Left lung (tissue), 4 donors: ENCODE measurements at regions not wholly inside any gene's neighbourhood (a gene's known extent, or its start where the extent isn't known, plus 50 kb on each side); places are given as distances from the start of the nearest gene placed in this dataset.

Source experiments
- ATAC-seq: fragments of 200-7000 bp; cut with Tn5 transposase; one replicate; pipeline ENCODE4 v1.9.1; 2020; ENCODE audit warnings: moderate library complexity
- DNase-seq, 4 donors: peaks; one replicate each; pipeline ENCODE4 v3.0.0-alpha.2; 2013 to 2020
- H3K27ac ChIP-seq, 2 donors: fragments of 200-600 bp; sonication (generic) in 1 of 2; one replicate each; pipeline versions ENCODE4 v1.5.0 to v1.8.0; 2020 to 2021
- H3K27me3 ChIP-seq, 2 donors: fragments of 200-600 bp; sonication (generic) in 1 of 2; one replicate each; pipeline versions ENCODE4 v1.5.0 to v1.8.0; 2020 to 2021
- H3K36me3 ChIP-seq, 2 donors: fragments of 200-600 bp; sonication (generic) in 1 of 2; one replicate each; pipeline versions ENCODE4 v1.5.0 to v1.8.0; 2020 to 2021
- H3K4me1 ChIP-seq, 2 donors: fragments of 200-600 bp; one replicate each; pipeline ENCODE4 v1.8.0; 2021
- H3K4me3 ChIP-seq, 2 donors: fragments of 200-600 bp; sonication (generic) in 1 of 2; one replicate each; pipeline versions ENCODE4 v1.5.0 to v1.8.0; 2020 to 2021; ENCODE audit warnings: mild to moderate bottlenecking in 1 of 2
- H3K9me3 ChIP-seq, 2 donors: fragments of 200-600 bp; sonication (generic) in 1 of 2; one replicate each; pipeline versions ENCODE4 v1.5.0 to v1.8.0; 2020 to 2021
- intact Hi-C, 2 donors: fragments of 100-400 bp; cut with DNase I; formaldehyde crosslinking; loops; one replicate each; pipeline versions ENCODE4 v1.11.2 to v1.14.2; 2022
- TF ChIP-seq, protein P1 (sequence below), 2 donors: fragments of 200-600 bp; sonication (generic) in 1 of 2; IDR thresholded peaks; one replicate each; pipeline versions ENCODE4 v1.5.0 to v1.8.0; 2021; ENCODE audit warnings: antibody characterized with exemption in 2 of 2
- donor health status: DM: no; HTN: yes; CAD: no.
- donor health status: DM: no; HTN: no; CAD: no.

DNA sequence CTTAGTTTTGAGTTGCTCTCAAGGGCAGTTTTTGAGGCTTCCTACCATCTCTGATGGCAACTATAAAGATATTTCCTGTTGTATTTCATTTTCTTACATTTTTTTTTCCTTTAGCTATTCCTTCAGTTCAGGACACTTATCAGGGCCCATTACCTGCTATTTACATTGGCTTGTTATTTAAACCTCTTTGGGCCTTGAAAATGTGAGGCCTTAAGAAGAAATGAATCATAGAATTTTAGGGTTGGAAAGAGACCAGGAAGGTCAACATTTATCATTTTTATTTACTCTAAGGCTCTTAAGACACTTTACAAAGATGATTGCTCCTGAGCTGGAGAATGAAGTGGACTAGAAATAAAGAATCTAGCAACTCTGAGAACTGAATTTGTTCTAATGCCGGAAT is 335.2 kb downstream of the DTWD2 start:
- no peak overlapping the region for H3K4me3 ChIP-seq
- DNase-seq (no peak), ATAC-seq (peak; percentile 87)
- TF ChIP-seq, protein P1, sequence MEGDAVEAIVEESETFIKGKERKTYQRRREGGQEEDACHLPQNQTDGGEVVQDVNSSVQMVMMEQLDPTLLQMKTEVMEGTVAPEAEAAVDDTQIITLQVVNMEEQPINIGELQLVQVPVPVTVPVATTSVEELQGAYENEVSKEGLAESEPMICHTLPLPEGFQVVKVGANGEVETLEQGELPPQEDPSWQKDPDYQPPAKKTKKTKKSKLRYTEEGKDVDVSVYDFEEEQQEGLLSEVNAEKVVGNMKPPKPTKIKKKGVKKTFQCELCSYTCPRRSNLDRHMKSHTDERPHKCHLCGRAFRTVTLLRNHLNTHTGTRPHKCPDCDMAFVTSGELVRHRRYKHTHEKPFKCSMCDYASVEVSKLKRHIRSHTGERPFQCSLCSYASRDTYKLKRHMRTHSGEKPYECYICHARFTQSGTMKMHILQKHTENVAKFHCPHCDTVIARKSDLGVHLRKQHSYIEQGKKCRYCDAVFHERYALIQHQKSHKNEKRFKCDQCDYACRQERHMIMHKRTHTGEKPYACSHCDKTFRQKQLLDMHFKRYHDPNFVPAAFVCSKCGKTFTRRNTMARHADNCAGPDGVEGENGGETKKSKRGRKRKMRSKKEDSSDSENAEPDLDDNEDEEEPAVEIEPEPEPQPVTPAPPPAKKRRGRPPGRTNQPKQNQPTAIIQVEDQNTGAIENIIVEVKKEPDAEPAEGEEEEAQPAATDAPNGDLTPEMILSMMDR (IDR thresholded peaks at IDR 0.05) = no peak
- H3K9me3 ChIP-seq = peaks cover 0 to 13% of the 10 kb centered on the region in 2 donors
- intact Hi-C loops = no loop called here
- H3K27ac ChIP-seq = no peak overlapping the region
- peaks cover 6 to 7% of the 10 kb centered on the region in 2 donors for H3K4me1 ChIP-seq
- H3K27me3 ChIP-seq = no peaks in the 10 kb centered on the region
- no peaks in the 10 kb centered on the region for H3K36me3 ChIP-seq

DNA sequence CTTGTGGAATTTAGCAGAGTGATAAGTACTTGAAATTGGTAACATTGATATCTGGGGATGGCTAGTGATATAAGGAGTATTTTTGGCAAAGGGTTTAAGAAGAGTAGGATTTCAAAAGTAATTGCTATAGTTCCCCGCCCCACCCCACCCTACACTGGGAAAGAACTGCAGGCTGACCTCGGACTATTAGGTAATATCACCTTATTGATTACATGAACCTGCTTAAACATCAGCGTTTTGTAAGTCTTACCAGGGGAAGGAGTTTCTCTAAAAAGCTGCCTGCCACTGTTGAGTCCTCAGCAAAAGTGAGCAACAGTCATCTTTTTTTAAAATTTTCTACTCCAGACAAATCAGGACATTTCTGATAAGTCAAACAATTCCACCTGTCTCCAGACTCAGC is 337.3 kb downstream of the DTWD2 start:
- ATAC-seq (no peak), DNase-seq (no peak)
- intact Hi-C loops = no loop called here
- Histone ChIP-seq H3K27ac (no peak overlapping the region), H3K27me3 (no peaks in the 10 kb centered on the region), H3K9me3 (no peaks in the 10 kb centered on the region), H3K36me3 (no peaks in the 10 kb centered on the region), H3K4me3 (no peak overlapping the region), H3K4me1 (peaks cover 6 to 7% of the 10 kb centered on the region in 2 donors)
- TF ChIP-seq, protein P1 (IDR thresholded peaks at IDR 0.05) = no peak

DNA sequence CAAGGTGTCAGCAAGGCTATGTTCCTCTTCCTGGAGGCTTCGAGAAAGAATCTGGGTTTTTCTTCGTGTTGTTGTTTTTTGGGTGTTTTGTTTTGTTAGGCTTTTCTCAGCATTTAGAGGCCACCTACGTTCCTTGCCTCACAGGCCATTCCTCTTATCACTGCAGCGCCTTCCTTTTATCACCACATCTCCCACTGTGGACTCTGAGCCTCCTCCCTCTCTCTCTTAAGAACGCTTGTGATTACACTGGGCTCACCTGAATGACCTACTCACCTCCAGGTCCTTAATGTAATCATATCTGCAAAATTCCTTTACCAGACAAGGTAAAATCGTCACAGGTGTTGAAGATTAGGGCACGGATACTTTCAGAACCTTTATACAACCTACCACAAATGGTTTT is 340.8 kb downstream of the DTWD2 start:
- Histone ChIP-seq H3K36me3 (no peaks in the 10 kb centered on the region), H3K27me3 (no peaks in the 10 kb centered on the region), H3K4me3 (no peak overlapping the region), H3K9me3 (no peaks in the 10 kb centered on the region), H3K4me1 (no peaks in the 10 kb centered on the region), H3K27ac (no peak overlapping the region)
- DNase-seq (no peak), ATAC-seq (peak; percentile 57)
- TF ChIP-seq, protein P1 (IDR thresholded peaks at IDR 0.05) = no peak
- intact Hi-C loops = no loop called here

DNA sequence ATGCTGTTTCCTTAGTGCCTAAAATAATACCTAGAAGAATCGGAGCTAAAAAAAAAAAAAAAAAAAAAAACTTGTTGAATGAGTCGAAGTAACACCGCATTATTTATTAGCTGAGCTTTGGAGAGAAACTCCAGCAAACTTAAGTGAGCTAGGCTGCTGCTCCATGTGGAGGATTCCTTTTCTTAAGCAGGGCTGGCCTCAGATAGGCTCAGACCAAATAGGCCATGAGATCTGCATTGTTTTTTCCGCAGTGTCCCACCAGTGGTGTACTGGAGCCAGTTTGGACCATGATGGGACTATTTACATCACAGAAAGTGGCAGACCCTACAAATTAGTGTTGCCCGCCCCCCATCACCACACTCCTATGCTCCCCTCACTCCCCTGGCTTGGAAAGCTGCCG is 341.4 kb downstream of the DTWD2 start:
- intact Hi-C loops = no loop called here
- H3K9me3 ChIP-seq = peaks cover 0 to under 1% of the 10 kb centered on the region in 2 donors
- H3K4me1 ChIP-seq = no peaks in the 10 kb centered on the region
- TF ChIP-seq, protein P1 (IDR thresholded peaks at IDR 0.05) = no peak
- DNase-seq (no peak), ATAC-seq (no peak)
- no peak overlapping the region for H3K27ac ChIP-seq
- no peak overlapping the region for H3K4me3 ChIP-seq
- H3K36me3 ChIP-seq = no peaks in the 10 kb centered on the region
- H3K27me3 ChIP-seq = no peaks in the 10 kb centered on the region

DNA sequence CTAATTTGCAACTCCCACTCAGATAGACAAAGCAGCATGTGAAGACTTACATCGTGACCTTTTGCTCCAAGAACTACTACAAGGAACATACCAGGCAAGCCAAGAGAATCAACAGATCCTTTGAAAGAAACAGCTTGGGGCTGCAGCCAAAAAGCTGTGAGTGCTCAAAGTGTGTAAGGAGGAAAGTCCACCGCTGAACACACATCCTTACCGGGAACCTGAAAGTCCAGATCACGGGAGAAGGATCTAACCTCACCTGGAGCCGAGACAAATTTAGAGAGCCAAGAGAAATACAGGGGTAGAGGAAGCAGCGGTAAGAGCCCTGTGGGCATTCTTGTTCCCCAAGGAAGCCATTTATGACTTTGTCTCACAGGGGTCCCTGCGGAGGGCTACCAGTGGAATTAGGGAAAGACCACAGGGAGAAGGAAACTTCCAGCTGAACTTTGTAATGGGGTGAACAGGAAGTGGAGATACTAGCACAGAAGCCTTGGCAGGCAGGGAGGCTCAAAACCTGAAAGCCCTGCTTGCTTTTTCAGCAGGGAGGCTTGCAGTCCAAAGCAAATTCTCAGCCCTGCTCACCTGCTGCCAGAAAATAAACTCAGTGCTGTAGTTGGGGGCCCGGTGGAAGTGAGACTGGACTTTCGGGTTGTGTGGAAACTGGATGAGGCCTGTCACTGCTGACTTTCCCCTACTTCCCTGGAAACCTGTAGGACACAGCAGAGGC is 350.2 kb downstream of the DTWD2 start:
- peak in 1 of 4 donors; percentile 44 for DNase-seq
- H3K27me3 ChIP-seq = no peaks in the 10 kb centered on the region
- no peaks in the 10 kb centered on the region for H3K4me1 ChIP-seq
- TF ChIP-seq, protein P1 (IDR thresholded peaks at IDR 0.05) = no peak
- H3K27ac ChIP-seq = no peak overlapping the region
- no peaks in the 10 kb centered on the region for H3K36me3 ChIP-seq
- intact Hi-C loops = no loop called here
- H3K4me3 ChIP-seq = no peak overlapping the region
- H3K9me3 ChIP-seq = peaks cover 0 to 43% of the 10 kb centered on the region in 2 donors
- ATAC-seq = peak; percentile 91
